Adrenal gland (tissue), 9 donors: ENCODE measurements at regions not wholly inside any gene's neighbourhood (a gene's known extent, or its start where the extent isn't known, plus 50 kb on each side); places are given as distances from the start of the nearest gene placed in this dataset.

Experiments used
- DNase-seq, 7 donors: peaks; one replicate each; pipeline ENCODE4 v3.0.0-alpha.2; 2019 to 2020
- H3K27ac ChIP-seq, 5 donors: fragments of 200-600 bp; sonication (generic) in 4 of 5; 1 replicate in 3 of 5; 2 replicates in 2 of 5; pipeline versions ENCODE4 v1.5.1 to v1.8.0; 2016 to 2020; ENCODE audit warnings: mild to moderate bottlenecking in 1 of 5
- H3K27me3 ChIP-seq: fragments of 200-600 bp; 2 replicates; pipeline ENCODE4 v1.8.0; 2021
- H3K36me3 ChIP-seq, 2 donors: fragments of 200-600 bp; replicated peaks in 1 of 2; 1 replicate in 1 of 2; 2 replicates in 1 of 2; pipeline versions ENCODE4 v1.5.1 to v1.8.0; 2018 to 2022
- H3K4me1 ChIP-seq, 2 donors: fragments of 200-600 bp; replicated peaks in 1 of 2; 1 replicate in 1 of 2; 2 replicates in 1 of 2; pipeline versions ENCODE4 v1.5.1 to v1.8.0; 2018 to 2021
- H3K4me3 ChIP-seq, 4 donors: fragments of 200-600 bp; sonication (generic) in 3 of 4; one replicate each; pipeline ENCODE4 v1.5.1; 2016 to 2018
- H3K9me3 ChIP-seq, 3 donors: fragments of 200-600 bp; sonication (generic) in 1 of 3; replicated peaks in 1 of 3; 1 replicate in 2 of 3; 2 replicates in 1 of 3; pipeline versions ENCODE4 v1.5.1 to v1.8.0; 2016 to 2021
- POLR2A ChIP-seq, 2 donors: fragments of 450-650 bp; IDR thresholded peaks; one replicate each; pipeline ENCODE4 v1.6.1; 2017; ENCODE audit warnings: antibody characterized with exemption in 2 of 2, mild to moderate bottlenecking in 2 of 2, moderate library complexity in 1 of 2
- WGBS, 4 donors: extraction: QIAGEN DNeasy Blood & Tissue Kit in 2 of 4; methylation state at CpG; one replicate each; pipeline versions ENCODE4 v1.1.5 to v1.1.7; 2013 to 2017; 5-methylcytosine and 5-hydroxymethylcytosine counted together
- intact Hi-C, 2 donors: fragments of 100-400 bp; cut with DNase I; formaldehyde crosslinking; loops; one replicate each; pipeline versions ENCODE4 v1.14.1 to v1.15.0; 2022 to 2023
- TF ChIP-seq, protein P1 (sequence below), 6 experiments: fragments of 450-650 bp in 4 of 6; fragments of 200-600 bp in 2 of 6; sonication (generic) in 1 of 6; IDR thresholded peaks; 1 replicate in 5 of 6; 2 replicates in 1 of 6; pipeline versions ENCODE4 v1.5.1 to v1.8.0; 2016 to 2021; ENCODE audit warnings: antibody characterized with exemption in 6 of 6, mild to moderate bottlenecking in 2 of 6, moderate library complexity in 1 of 6
- donor health status: healthy with polysubstance abuse.
- donor health status: Bipolar disorder and iron deficiency.
- donor health status: DM: yes; HTN: yes; CAD: no.
- donor health status: DM: no; HTN: no; CAD: no.
- donor health status: DM: no; HTN: no; CAD: no.

DNA sequence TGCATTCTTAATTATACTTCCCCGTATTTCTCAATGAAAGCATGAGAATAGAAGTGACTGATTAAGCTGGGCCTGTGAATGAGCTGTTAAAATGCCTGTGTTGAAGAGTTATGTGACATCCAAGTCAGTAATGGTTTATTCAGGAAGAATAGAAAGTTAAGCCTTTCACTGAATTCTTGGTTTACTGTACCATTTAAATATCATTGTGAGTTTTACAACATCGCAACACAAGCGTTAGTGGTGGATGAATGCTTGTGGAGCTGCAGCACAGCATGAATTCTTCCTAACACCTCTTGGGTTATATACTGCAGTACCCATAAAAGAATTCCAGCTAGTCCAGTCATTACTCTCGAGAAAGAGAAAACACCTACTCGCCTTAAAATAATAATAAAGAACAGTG is 257.8 kb downstream of the JRKL start:
- TF ChIP-seq POLR2A (IDR thresholded peaks at IDR 0.05) = no peak
- TF ChIP-seq, protein P1, sequence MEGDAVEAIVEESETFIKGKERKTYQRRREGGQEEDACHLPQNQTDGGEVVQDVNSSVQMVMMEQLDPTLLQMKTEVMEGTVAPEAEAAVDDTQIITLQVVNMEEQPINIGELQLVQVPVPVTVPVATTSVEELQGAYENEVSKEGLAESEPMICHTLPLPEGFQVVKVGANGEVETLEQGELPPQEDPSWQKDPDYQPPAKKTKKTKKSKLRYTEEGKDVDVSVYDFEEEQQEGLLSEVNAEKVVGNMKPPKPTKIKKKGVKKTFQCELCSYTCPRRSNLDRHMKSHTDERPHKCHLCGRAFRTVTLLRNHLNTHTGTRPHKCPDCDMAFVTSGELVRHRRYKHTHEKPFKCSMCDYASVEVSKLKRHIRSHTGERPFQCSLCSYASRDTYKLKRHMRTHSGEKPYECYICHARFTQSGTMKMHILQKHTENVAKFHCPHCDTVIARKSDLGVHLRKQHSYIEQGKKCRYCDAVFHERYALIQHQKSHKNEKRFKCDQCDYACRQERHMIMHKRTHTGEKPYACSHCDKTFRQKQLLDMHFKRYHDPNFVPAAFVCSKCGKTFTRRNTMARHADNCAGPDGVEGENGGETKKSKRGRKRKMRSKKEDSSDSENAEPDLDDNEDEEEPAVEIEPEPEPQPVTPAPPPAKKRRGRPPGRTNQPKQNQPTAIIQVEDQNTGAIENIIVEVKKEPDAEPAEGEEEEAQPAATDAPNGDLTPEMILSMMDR (IDR thresholded peaks at IDR 0.05) = no peak
- Histone ChIP-seq H3K36me3 (no peaks in the 10 kb centered on the region), H3K27me3 (no peaks in the 10 kb centered on the region), H3K9me3 (no peaks in the 10 kb centered on the region), H3K4me3 (no peak overlapping the region), H3K27ac (no peak overlapping the region), H3K4me1 (no peaks in the 10 kb centered on the region)
- intact Hi-C loops = no loop called here
- 80 to 84% (median 82%) methylated on average over 5 of the region's 5 CpGs for WGBS, 4 donors
- no peak for DNase-seq

DNA sequence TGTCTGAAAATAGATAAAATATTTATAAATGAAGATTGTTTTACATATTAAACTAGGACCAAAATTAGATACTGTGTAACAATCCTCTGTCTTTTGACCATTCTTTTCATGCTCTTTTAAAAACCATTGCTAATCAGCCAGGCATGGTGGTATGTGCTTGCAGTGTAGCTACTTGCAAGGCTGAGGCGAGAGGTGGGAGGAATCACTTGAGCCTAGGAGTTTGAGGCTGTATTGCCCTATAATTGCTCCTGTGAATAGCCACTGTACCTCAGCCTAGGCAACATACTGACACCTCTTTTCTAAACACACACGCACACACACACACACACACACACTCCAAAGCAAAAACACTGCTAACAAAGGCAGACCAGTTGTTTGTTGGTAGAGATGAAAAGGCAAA is 259.2 kb downstream of the JRKL start:
- intact Hi-C loops = no loop called here
- Histone ChIP-seq H3K36me3 (no peaks in the 10 kb centered on the region), H3K4me1 (no peaks in the 10 kb centered on the region), H3K27ac (no peak overlapping the region), H3K27me3 (no peaks in the 10 kb centered on the region), H3K4me3 (no peak overlapping the region), H3K9me3 (no peaks in the 10 kb centered on the region)
- no peak for DNase-seq
- 72 to 85% (median 79%) methylated on average over 2 of the region's 2 CpGs for WGBS, 4 donors
- TF ChIP-seq, protein P1 (IDR thresholded peaks at IDR 0.05) = no peak
- no peak for TF ChIP-seq POLR2A (IDR thresholded peaks at IDR 0.05)

DNA sequence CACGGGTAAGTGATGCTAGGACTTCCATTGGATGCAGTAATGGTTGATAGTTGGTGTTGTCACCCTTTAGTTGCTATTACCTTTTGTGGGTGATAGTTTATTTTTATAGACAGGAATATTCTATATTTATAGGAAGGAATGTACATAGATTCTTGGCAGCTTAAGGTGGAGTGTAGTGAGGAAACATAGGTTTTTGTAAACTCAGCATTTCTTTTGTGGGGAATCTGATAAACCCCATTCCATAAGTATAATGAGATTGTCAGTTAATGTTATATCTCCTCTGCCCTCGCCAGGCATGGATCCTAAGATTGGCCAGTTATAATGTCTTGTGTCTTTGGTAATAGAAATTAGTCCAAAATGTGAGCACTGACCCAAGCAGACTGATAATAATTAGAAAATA is 262.7 kb downstream of the JRKL start:
- H3K4me1 ChIP-seq = no peaks in the 10 kb centered on the region
- H3K27me3 ChIP-seq = no peaks in the 10 kb centered on the region
- no peak overlapping the region for H3K4me3 ChIP-seq
- WGBS, 4 donors = 73 to 88% (median 83%) methylated on average over 2 of the region's 2 CpGs
- TF ChIP-seq POLR2A (IDR thresholded peaks at IDR 0.05) = no peak
- TF ChIP-seq, protein P1 (IDR thresholded peaks at IDR 0.05) = no peak
- DNase-seq = no peak
- H3K36me3 ChIP-seq = no peaks in the 10 kb centered on the region
- no peak overlapping the region for H3K27ac ChIP-seq
- H3K9me3 ChIP-seq = no peaks in the 10 kb centered on the region
- intact Hi-C loops = no loop called here

DNA sequence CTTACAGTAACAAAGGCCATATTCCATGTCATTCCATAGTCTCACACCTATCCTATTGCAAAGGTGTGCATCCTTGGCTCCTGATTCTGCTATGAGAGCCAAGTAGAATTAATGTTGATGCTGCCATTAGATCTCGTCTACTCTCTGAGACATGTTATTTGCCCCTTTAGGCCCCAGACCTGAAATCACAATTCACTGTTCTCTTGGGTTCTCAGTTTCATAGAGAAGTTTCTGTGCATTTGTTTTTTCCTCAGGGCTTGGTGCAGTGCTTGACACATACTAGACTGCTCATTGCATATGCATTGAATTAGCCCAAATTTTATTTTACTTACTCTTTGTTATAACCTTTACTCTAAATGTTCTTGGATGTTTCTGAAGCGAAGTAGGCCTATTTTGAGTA is 265.7 kb downstream of the JRKL start:
- TF ChIP-seq, protein P1 (IDR thresholded peaks at IDR 0.05) = no peak
- TF ChIP-seq POLR2A (IDR thresholded peaks at IDR 0.05) = no peak
- Histone ChIP-seq H3K4me1 (no peaks in the 10 kb centered on the region), H3K36me3 (no peaks in the 10 kb centered on the region), H3K4me3 (no peak overlapping the region), H3K27ac (no peak overlapping the region), H3K27me3 (no peaks in the 10 kb centered on the region), H3K9me3 (no peaks in the 10 kb centered on the region)
- WGBS, 4 donors = 80 to 87% (median 81%) methylated on average over 2 of the region's 2 CpGs
- no peak for DNase-seq
- intact Hi-C loops = no loop called here
